ENCODE measurements at regions not wholly inside any gene's neighbourhood (a gene's known extent, or its start where the extent isn't known, plus 50 kb on each side); places are given as distances from the start of the nearest gene placed in this dataset.

- no peak for DNase-seq (ENCODE audit: low read depth, low spot score)
- TF ChIP-seq SUZ12 (IDR thresholded peaks at IDR 0.05; ENCODE audit: extremely low read depth, insufficient read depth, insufficient read length) (no peak), ZNF274 (IDR thresholded peaks at IDR 0.05; ENCODE audit: low read depth, low read length) (no peak)
- H3K27me3 ChIP-seq (ENCODE audit: insufficient read depth, insufficient read length) = no peaks in the 10 kb centered on the region
- H3K9me3 ChIP-seq (ENCODE audit: insufficient read depth, low read length) = no peaks in the 10 kb centered on the region; the same call in 1 of the 2 replicates
- H3K4me1 ChIP-seq (ENCODE audit: insufficient read depth, insufficient read length) = no peaks in the 10 kb centered on the region
- H3K9ac ChIP-seq (ENCODE audit: insufficient read length, low read depth) = no peak overlapping the region
- H3K36me3 ChIP-seq (ENCODE audit: insufficient read depth, insufficient read length, low read length) = no peaks in the 10 kb centered on the region
- no peak overlapping the region for H3K4me3 ChIP-seq (ENCODE audit: insufficient read length, low read depth)
These were observed 50.0 kb upstream of the ACYP2 start for GRCh38 chr2:54065411-54065810.

DNA sequence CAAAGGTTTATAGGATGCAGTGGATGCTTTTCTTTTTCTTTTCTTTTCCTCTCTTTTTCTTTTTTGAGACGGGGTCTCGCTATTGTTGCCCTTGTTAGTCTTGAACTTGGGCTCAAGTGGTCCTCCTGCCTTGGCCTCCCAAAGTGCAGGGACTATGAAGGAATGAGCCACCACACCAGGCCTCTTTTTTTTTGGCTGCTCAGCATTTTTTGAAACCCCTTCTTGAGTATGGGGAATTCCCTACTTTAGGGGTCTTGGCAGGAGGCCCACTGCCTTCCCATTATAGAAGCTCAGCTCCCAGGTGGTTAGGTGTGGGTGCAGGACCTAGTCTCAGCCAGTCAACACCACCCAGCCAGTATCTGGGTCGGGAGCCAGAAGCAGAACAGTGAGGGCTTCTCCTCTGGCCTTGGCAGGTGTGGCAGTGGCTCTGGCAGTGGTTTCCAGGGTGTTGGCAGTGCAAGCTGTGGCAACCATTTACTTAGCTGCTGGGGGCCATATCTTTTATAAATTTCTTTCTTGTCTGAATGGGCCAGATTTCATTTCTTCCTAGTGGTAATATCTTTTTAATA, 51.4 kb upstream of the ACYP2 start:
- no peak for DNase-seq (ENCODE audit: low read depth, low spot score)
- H3K4me3 ChIP-seq (ENCODE audit: insufficient read length, low read depth) = no peak overlapping the region
- no peak for TF ChIP-seq ZNF274 (IDR thresholded peaks at IDR 0.05; ENCODE audit: low read depth, low read length)
- no peak for TF ChIP-seq YY1 (IDR thresholded peaks at IDR 0.05; ENCODE audit: insufficient read depth, insufficient read length)
- no peak for TF ChIP-seq SUZ12 (IDR thresholded peaks at IDR 0.05; ENCODE audit: extremely low read depth, insufficient read depth, insufficient read length)
- no peak overlapping the region for H3K9ac ChIP-seq (ENCODE audit: insufficient read length, low read depth)
- no peaks in the 10 kb centered on the region for H3K27me3 ChIP-seq (ENCODE audit: insufficient read depth, insufficient read length)
- H3K9me3 ChIP-seq (ENCODE audit: insufficient read depth, low read length) = peaks cover 4% of the 10 kb centered on the region
- no peaks in the 10 kb centered on the region for H3K4me1 ChIP-seq (ENCODE audit: insufficient read depth, insufficient read length)
- H3K36me3 ChIP-seq (ENCODE audit: insufficient read depth, insufficient read length, low read length) = no peaks in the 10 kb centered on the region

- no peak for DNase-seq (ENCODE audit: low read depth, low spot score)
- Histone ChIP-seq H3K9ac (ENCODE audit: insufficient read length, low read depth) (no peak overlapping the region), H3K4me1 (ENCODE audit: insufficient read depth, insufficient read length) (no peaks in the 10 kb centered on the region), H3K9me3 (ENCODE audit: insufficient read depth, low read length) (peaks cover 21% of the 10 kb centered on the region), H3K27me3 (ENCODE audit: insufficient read depth, insufficient read length) (no peaks in the 10 kb centered on the region), H3K4me3 (ENCODE audit: insufficient read length, low read depth) (no peak overlapping the region), H3K36me3 (ENCODE audit: insufficient read depth, insufficient read length, low read length) (no peaks in the 10 kb centered on the region)
- TF ChIP-seq ZNF274 (IDR thresholded peaks at IDR 0.05; ENCODE audit: low read depth, low read length) (no peak), SUZ12 (IDR thresholded peaks at IDR 0.05; ENCODE audit: extremely low read depth, insufficient read depth, insufficient read length) (no peak), YY1 (IDR thresholded peaks at IDR 0.05; ENCODE audit: insufficient read depth, insufficient read length) (no peak)
These were observed 53.0 kb upstream of the ACYP2 start for GRCh38 chr2:54062401-54062800.

DNA sequence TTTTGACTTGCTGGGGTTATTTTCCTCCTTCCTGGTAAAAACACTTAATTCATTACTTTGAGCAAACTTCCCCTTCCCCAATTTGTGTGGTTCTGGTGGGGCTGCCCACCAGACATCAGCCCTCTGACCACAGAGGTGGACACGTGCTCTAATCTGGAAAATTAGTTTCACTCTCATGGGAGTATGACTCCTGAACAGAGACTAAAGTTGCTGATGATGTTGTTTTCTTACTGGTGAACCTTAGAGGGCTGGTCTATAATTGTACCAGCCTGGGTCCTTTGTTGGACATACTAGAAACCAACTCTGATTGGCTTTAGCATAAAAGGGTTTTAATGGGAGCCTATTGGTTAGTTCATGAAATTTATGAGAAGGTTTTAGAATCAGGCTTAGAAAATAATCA, 54.1 kb upstream of the ACYP2 start:
- Histone ChIP-seq H3K27me3 (ENCODE audit: insufficient read depth, insufficient read length) (no peaks in the 10 kb centered on the region), H3K9ac (ENCODE audit: insufficient read length, low read depth) (no peak overlapping the region), H3K4me3 (ENCODE audit: insufficient read length, low read depth) (no peak overlapping the region), H3K9me3 (ENCODE audit: insufficient read depth, low read length) (peaks cover 30% of the 10 kb centered on the region), H3K4me1 (ENCODE audit: insufficient read depth, insufficient read length) (no peaks in the 10 kb centered on the region), H3K36me3 (ENCODE audit: insufficient read depth, insufficient read length, low read length) (no peaks in the 10 kb centered on the region)
- TF ChIP-seq YY1 (IDR thresholded peaks at IDR 0.05; ENCODE audit: insufficient read depth, insufficient read length) = no peak
- TF ChIP-seq SUZ12 (IDR thresholded peaks at IDR 0.05; ENCODE audit: extremely low read depth, insufficient read depth, insufficient read length) = no peak
- no peak for TF ChIP-seq ZNF274 (IDR thresholded peaks at IDR 0.05; ENCODE audit: low read depth, low read length)
- DNase-seq (ENCODE audit: low read depth, low spot score) = no peak

GRCh38 chr2:54059986-54060385, 55.4 kb upstream of the ACYP2 start:
- Histone ChIP-seq H3K9ac (ENCODE audit: insufficient read length, low read depth) (no peak overlapping the region), H3K36me3 (ENCODE audit: insufficient read depth, insufficient read length, low read length) (no peaks in the 10 kb centered on the region), H3K4me3 (ENCODE audit: insufficient read length, low read depth) (no peak overlapping the region), H3K9me3 (ENCODE audit: insufficient read depth, low read length) (peaks cover 30% of the 10 kb centered on the region), H3K4me1 (ENCODE audit: insufficient read depth, insufficient read length) (no peaks in the 10 kb centered on the region), H3K27me3 (ENCODE audit: insufficient read depth, insufficient read length) (no peaks in the 10 kb centered on the region)
- no peak for DNase-seq (ENCODE audit: low read depth, low spot score)
- TF ChIP-seq YY1 (IDR thresholded peaks at IDR 0.05; ENCODE audit: insufficient read depth, insufficient read length) = no peak
- TF ChIP-seq SUZ12 (IDR thresholded peaks at IDR 0.05; ENCODE audit: extremely low read depth, insufficient read depth, insufficient read length) = no peak
- no peak for TF ChIP-seq ZNF274 (IDR thresholded peaks at IDR 0.05; ENCODE audit: low read depth, low read length)

DNA sequence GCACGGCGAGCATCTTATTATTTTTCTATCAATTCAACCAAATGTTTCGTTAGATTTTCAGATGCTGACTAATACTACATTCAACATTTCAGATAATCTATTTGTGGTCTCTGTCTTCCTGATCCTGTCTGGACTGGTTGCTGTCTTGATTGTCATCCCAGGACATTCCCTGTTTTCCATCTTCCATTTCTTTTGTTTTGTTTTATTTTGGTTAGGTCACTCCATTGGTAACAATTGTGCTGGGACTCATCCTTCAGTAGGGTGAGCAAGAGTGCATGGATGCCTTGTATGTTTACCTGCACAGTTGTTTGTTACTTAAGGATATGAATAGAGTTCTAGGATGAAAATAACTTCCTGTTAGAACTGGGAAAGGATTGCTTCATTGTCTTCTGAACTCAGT, 55.9 kb upstream of the ACYP2 start:
- TF ChIP-seq ZNF274 (IDR thresholded peaks at IDR 0.05; ENCODE audit: low read depth, low read length) (no peak), YY1 (IDR thresholded peaks at IDR 0.05; ENCODE audit: insufficient read depth, insufficient read length) (no peak), SUZ12 (IDR thresholded peaks at IDR 0.05; ENCODE audit: extremely low read depth, insufficient read depth, insufficient read length) (no peak)
- Histone ChIP-seq H3K9ac (ENCODE audit: insufficient read length, low read depth) (no peak overlapping the region), H3K36me3 (ENCODE audit: insufficient read depth, insufficient read length, low read length) (no peaks in the 10 kb centered on the region), H3K4me3 (ENCODE audit: insufficient read length, low read depth) (no peak overlapping the region), H3K9me3 (ENCODE audit: insufficient read depth, low read length) (peaks cover 30% of the 10 kb centered on the region), H3K4me1 (ENCODE audit: insufficient read depth, insufficient read length) (no peaks in the 10 kb centered on the region), H3K27me3 (ENCODE audit: insufficient read depth, insufficient read length) (no peaks in the 10 kb centered on the region)
- no peak for DNase-seq (ENCODE audit: low read depth, low spot score)

DNA sequence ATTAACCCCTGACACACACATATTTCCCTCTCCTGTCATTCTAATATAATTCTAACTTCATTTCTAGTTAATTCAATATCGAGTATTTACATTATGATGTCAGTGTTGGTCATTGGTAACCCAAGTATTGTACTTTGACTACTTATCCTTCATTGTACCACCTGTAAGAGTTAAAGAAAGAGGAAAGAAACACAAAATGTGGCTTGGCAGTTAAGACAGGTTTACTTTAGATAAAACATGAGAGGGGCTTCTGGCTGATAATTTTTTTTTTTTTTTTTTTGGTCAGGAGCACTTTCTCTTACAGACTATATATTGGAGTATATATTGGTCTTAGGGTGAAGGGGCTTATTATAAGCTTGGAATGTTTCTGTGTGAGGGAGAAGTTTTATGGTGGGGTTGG, 57.0 kb upstream of the ACYP2 start:
- peaks cover 30% of the 10 kb centered on the region for H3K9me3 ChIP-seq (ENCODE audit: insufficient read depth, low read length)
- H3K36me3 ChIP-seq (ENCODE audit: insufficient read depth, insufficient read length, low read length) = no peaks in the 10 kb centered on the region
- no peak overlapping the region for H3K4me3 ChIP-seq (ENCODE audit: insufficient read length, low read depth)
- no peaks in the 10 kb centered on the region for H3K4me1 ChIP-seq (ENCODE audit: insufficient read depth, insufficient read length)
- H3K9ac ChIP-seq (ENCODE audit: insufficient read length, low read depth) = no peak overlapping the region
- no peak for DNase-seq (ENCODE audit: low read depth, low spot score)
- no peak for TF ChIP-seq SUZ12 (IDR thresholded peaks at IDR 0.05; ENCODE audit: extremely low read depth, insufficient read depth, insufficient read length)
- TF ChIP-seq YY1 (IDR thresholded peaks at IDR 0.05; ENCODE audit: insufficient read depth, insufficient read length) = no peak
- TF ChIP-seq ZNF274 (IDR thresholded peaks at IDR 0.05; ENCODE audit: low read depth, low read length) = no peak
- no peaks in the 10 kb centered on the region for H3K27me3 ChIP-seq (ENCODE audit: insufficient read depth, insufficient read length)

All from NT2/D1 (cell line).